Uterus (tissue), 2 donors: ENCODE measurements at regions not wholly inside any gene's neighbourhood (a gene's known extent, or its start where the extent isn't known, plus 50 kb on each side); places are given as distances from the start of the nearest gene placed in this dataset.

Source experiments
- POLR2A ChIP-seq, 2 donors: fragments of 450-650 bp; IDR thresholded peaks; one replicate each; pipeline ENCODE4 v1.6.1; 2016; ENCODE audit warnings: antibody characterized with exemption in 2 of 2, mild to moderate bottlenecking in 1 of 2, moderate library complexity in 1 of 2
- TF ChIP-seq, protein P1 (sequence below), 4 experiments: fragments of 200-600 bp in 2 of 4; fragments of 450-650 bp in 2 of 4; sonication (generic) in 2 of 4; IDR thresholded peaks; one replicate each; pipeline ENCODE4 v1.5.1; 2016 to 2019; ENCODE audit warnings: antibody characterized with exemption in 4 of 4, mild to moderate bottlenecking in 2 of 4, moderate library complexity in 1 of 4

DNA sequence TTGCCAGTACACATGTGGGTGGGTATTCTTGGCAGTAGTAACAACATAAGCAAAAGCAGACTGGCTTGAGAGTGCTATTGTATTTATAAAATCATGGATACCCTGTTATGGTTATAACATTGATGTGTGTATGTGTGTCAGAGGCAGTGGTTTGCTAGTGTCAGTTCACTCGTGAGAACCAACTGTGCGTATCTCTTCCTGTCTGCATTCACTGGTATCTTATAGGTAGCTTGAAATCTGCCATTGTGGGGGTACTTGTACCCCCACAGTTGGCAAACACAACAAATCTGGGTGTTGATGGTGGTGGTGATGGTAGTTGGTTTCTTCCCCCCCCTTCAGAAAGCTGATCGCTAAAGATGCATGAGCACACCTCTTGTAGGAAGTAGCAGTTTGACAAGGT, 355.8 kb upstream of the SATB1 start:
- TF ChIP-seq, protein P1, sequence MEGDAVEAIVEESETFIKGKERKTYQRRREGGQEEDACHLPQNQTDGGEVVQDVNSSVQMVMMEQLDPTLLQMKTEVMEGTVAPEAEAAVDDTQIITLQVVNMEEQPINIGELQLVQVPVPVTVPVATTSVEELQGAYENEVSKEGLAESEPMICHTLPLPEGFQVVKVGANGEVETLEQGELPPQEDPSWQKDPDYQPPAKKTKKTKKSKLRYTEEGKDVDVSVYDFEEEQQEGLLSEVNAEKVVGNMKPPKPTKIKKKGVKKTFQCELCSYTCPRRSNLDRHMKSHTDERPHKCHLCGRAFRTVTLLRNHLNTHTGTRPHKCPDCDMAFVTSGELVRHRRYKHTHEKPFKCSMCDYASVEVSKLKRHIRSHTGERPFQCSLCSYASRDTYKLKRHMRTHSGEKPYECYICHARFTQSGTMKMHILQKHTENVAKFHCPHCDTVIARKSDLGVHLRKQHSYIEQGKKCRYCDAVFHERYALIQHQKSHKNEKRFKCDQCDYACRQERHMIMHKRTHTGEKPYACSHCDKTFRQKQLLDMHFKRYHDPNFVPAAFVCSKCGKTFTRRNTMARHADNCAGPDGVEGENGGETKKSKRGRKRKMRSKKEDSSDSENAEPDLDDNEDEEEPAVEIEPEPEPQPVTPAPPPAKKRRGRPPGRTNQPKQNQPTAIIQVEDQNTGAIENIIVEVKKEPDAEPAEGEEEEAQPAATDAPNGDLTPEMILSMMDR (IDR thresholded peaks at IDR 0.05): no peak
- TF ChIP-seq POLR2A (IDR thresholded peaks at IDR 0.05): no peak
